Cardiac fibroblast (primary cell): ENCODE measurements at regions not wholly inside any gene's neighbourhood (a gene's known extent, or its start where the extent isn't known, plus 50 kb on each side); places are given as distances from the start of the nearest gene placed in this dataset.
A peak's percentile ranks its signal among the peaks of the same experiment; 100 is the strongest.

ENCODE experiments used
- DNase-seq, 2 donors: peaks; one replicate each; pipeline versions ENCODE4 v3.0.0 to v3.0.0-alpha.2; 2010; ENCODE audit warnings: low read depth in 2 of 2
- H3K4me3 ChIP-seq, 2 donors: replicated peaks in 1 of 2; 1 replicate in 1 of 2; 2 replicates in 1 of 2; pipeline ENCODE4 v1.5.1; 2011; ENCODE audit warnings: low read depth in 2 of 2, low read length in 2 of 2, mild to moderate bottlenecking in 2 of 2, moderate library complexity in 1 of 2
- TF ChIP-seq, protein P1 (sequence below): IDR thresholded peaks from one replicate; pipeline ENCODE4 v1.5.1; 2011; ENCODE audit warnings: low read depth, mild to moderate bottlenecking, low read length, inconsistent platforms

GRCh38 chr3:161748049-161748448 is 251.4 kb downstream of the OTOL1 start:
- H3K4me3 ChIP-seq, result no peak overlapping the region

GRCh38 chr3:161754420-161755053 is 257.9 kb downstream of the OTOL1 start:
- no peak overlapping the region for H3K4me3 ChIP-seq
- DNase-seq, result no peak
- TF ChIP-seq, protein P1, sequence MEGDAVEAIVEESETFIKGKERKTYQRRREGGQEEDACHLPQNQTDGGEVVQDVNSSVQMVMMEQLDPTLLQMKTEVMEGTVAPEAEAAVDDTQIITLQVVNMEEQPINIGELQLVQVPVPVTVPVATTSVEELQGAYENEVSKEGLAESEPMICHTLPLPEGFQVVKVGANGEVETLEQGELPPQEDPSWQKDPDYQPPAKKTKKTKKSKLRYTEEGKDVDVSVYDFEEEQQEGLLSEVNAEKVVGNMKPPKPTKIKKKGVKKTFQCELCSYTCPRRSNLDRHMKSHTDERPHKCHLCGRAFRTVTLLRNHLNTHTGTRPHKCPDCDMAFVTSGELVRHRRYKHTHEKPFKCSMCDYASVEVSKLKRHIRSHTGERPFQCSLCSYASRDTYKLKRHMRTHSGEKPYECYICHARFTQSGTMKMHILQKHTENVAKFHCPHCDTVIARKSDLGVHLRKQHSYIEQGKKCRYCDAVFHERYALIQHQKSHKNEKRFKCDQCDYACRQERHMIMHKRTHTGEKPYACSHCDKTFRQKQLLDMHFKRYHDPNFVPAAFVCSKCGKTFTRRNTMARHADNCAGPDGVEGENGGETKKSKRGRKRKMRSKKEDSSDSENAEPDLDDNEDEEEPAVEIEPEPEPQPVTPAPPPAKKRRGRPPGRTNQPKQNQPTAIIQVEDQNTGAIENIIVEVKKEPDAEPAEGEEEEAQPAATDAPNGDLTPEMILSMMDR, result no peak

More at GRCh38 chr3:161748049-161748448, 251.4 kb downstream of the OTOL1 start:
- TF ChIP-seq, protein P1, result no peak
- no peak for DNase-seq

GRCh38 chr3:161759444-161759843 is 262.8 kb downstream of the OTOL1 start:
- DNase-seq, result no peak
- no peak overlapping the region for H3K4me3 ChIP-seq
- TF ChIP-seq, protein P1, result no peak

DNA sequence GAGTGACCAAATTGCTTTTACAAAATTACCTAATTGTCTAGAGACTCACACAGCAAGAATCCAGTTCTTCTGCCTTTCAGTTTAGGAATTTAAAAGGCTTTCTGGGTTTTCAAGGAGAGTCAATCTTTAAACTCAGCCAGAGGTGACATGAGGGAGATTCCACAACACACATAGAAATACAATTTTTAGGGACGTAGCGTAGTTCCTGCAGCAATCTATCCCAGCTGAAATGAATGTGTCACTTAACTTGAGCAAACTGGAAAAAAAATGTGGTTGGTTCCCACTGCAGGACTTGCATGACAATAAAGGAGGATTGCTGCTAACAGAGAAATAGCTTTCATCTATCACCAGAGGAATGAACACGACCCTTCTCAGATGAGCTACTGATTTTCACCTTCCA is 269.7 kb downstream of the OTOL1 start:
- DNase-seq, result no peak
- H3K4me3 ChIP-seq, result no peak overlapping the region
- TF ChIP-seq, protein P1, result no peak

DNA sequence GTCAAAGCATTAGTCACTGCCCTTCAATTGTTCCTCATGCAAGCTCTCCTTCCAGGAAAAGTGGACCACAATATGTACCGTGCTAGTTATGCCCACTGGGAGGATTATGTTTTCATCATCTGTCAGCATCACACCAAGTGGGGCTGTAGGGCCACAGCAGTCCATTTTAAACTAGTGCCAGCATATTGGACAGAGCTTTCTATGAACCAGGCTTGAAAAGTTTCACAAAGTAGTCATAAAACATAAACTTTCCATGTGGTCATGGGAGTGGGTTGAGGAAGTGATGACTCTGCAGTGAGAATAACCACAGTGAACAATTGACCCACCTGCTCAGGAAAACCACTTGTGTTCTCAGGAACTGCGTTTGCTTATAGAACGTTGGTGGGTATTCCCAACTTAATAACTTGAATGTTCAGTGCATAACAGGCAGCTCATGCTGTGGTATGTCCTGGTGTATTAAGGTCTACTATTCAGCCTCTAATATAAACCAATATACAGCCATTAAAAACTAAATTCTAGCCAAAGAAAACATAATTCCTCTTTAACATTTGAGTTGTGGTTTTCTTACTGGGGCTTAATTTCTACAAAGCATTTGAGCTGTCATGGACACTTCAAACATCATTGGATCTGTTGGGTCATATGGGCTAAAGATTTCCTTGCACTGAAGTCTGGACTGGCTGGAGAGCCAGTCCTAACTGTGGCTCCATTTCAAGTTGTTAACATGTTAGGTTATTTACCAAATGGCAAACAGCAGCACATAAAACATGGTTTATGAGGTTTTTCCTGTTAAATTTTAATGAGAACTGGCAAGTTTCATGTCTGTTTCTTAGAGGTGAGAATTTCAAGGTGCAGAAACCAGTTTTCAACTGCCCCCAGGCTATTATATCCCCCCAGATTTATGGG is 274.1 kb downstream of the OTOL1 start:
- TF ChIP-seq, protein P1, result no peak
- no peak overlapping the region for H3K4me3 ChIP-seq
- peak in 1 of 2 donors; percentile 87 for DNase-seq

DNA sequence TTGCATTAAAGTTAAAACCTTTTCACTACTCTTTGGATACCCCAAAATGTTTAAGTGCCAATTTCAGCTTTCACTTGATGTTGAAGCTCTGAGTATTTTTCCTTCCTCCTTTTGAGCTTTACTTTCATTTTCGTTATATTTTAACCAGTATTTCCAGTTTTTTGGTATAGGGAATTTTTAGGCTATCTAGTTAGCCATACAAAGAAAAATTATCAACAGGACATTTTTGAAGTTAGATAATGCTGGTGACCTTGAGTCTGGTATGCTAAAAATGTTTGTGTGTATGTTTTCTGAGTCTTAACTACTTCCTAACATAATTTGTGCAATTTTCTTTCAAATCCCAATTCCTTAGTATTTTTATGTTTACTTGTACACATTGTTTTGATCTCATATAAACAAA is 284.8 kb downstream of the OTOL1 start:
- TF ChIP-seq, protein P1, result no peak
- DNase-seq, result peak in 1 of 2 donors; percentile 1
- H3K4me3 ChIP-seq, result no peak overlapping the region
